Neural cell (in vitro differentiated cells): ENCODE measurements at regions not wholly inside any gene's neighbourhood (a gene's known extent, or its start where the extent isn't known, plus 50 kb on each side); places are given as distances from the start of the nearest gene placed in this dataset.

Experiments
- H2AFZ ChIP-seq: fragments of 200-600, 300-800 bp; sonication (generic), shearing (Covaris generic); 2 replicates; pipeline ENCODE4 v1.6.0; 2014; ENCODE audit warnings: low read depth, mild to moderate bottlenecking, antibody characterized with exemption, low read length, moderate library complexity
- H3F3A ChIP-seq: fragments of 200-600 bp; shearing (Covaris generic); 2 replicates; pipeline ENCODE4 v1.6.1; 2016; ENCODE audit warnings: mild to moderate bottlenecking, moderate library complexity, mixed read lengths, antibody characterized with exemption, low read length; ENCODE audit not compliant: insufficient read depth, poor library complexity, severe bottlenecking
- H3K27ac ChIP-seq: fragments of 200-600, 300-800 bp; sonication (generic), shearing (Covaris generic); 2 replicates; pipeline ENCODE4 v1.5.1; 2014; ENCODE audit warnings: mild to moderate bottlenecking, low read length, moderate library complexity
- H3K27me3 ChIP-seq: fragments of 300-800, 200-600 bp; sonication (generic), shearing (Covaris generic); 2 replicates; pipeline ENCODE4 v1.6.0; 2014; ENCODE audit warnings: mild to moderate bottlenecking, low read depth, low read length, moderate library complexity; ENCODE audit not compliant: insufficient read depth
- H3K36me3 ChIP-seq: fragments of 300-800, 200-600 bp; sonication (generic), shearing (Covaris generic); 2 replicates; pipeline ENCODE4 v1.5.1; 2014; ENCODE audit warnings: mild to moderate bottlenecking, antibody characterized with exemption, low read length, moderate library complexity; ENCODE audit not compliant: insufficient read depth
- H3K4me2 ChIP-seq: fragments of 300-800, 200-600 bp; sonication (generic), shearing (Covaris generic); 2 replicates; pipeline ENCODE4 v1.6.0; 2014; ENCODE audit warnings: mild to moderate bottlenecking, low read length
- H3K4me3 ChIP-seq: fragments of 300-800, 200-600 bp; sonication (generic), shearing (Covaris generic); 2 replicates; pipeline ENCODE4 v1.5.1; 2014; ENCODE audit warnings: mild to moderate bottlenecking, low read length, moderate library complexity
- H3K79me2 ChIP-seq: fragments of 200-600 bp; shearing (Covaris generic); replicated peaks from 2 replicates; pipeline ENCODE4 v1.6.0; 2014; ENCODE audit warnings: mild to moderate bottlenecking, low read length, moderate library complexity; ENCODE audit not compliant: insufficient read depth
- H3K9ac ChIP-seq: fragments of 300-800, 200-600 bp; sonication (generic), shearing (Covaris generic); 2 replicates; pipeline ENCODE4 v1.6.1; 2016; ENCODE audit warnings: mild to moderate bottlenecking, low read length, mixed read lengths
- H3K9me2 ChIP-seq: fragments of 200-600 bp; shearing (Covaris generic); 2 replicates; pipeline ENCODE4 v1.6.1; 2016; ENCODE audit warnings: mild to moderate bottlenecking, low read length, mixed read lengths; ENCODE audit not compliant: insufficient read depth
- H3K9me3 ChIP-seq: fragments of 200-600, 300-800 bp; sonication (generic), shearing (Covaris generic); 2 replicates; pipeline ENCODE4 v1.6.1; 2016; ENCODE audit warnings: mild to moderate bottlenecking, mixed run types, low read length, moderate library complexity, mixed read lengths
- H4K20me1 ChIP-seq: fragments of 200-600 bp; shearing (Covaris generic); 2 replicates; pipeline ENCODE4 v1.6.1; 2016; ENCODE audit warnings: mild to moderate bottlenecking, mixed run types; ENCODE audit not compliant: insufficient read depth
- EP300 ChIP-seq: fragments of 450-650 bp; conservative IDR thresholded peaks from 2 replicates; pipeline ENCODE4 v1.6.1; 2014; ENCODE audit warnings: antibody characterized with exemption, mild to moderate bottlenecking, moderate library complexity; ENCODE audit not compliant: poor library complexity, severe bottlenecking
- EZH2 ChIP-seq: fragments of 200-600, 300-800 bp; shearing (Covaris generic), sonication (generic); IDR thresholded peaks from 2 replicates; pipeline ENCODE4 v1.6.1; 2014; ENCODE audit warnings: antibody characterized with exemption, low read length, borderline replicate concordance, mild to moderate bottlenecking; ENCODE audit not compliant: insufficient read depth, poor library complexity, severe bottlenecking
- MXI1 ChIP-seq: fragments of 450-650 bp; conservative IDR thresholded peaks from 2 replicates; pipeline ENCODE4 v1.6.1; 2014; ENCODE audit warnings: antibody characterized with exemption, mild to moderate bottlenecking; ENCODE audit not compliant: poor library complexity, severe bottlenecking
- POLR2AphosphoS5 ChIP-seq: IDR thresholded peaks from 2 replicates; pipeline ENCODE4 v1.6.1; 2012
- RAD21 ChIP-seq: fragments of 450-650 bp; conservative IDR thresholded peaks from 2 replicates; pipeline ENCODE4 v1.6.1; 2014; ENCODE audit warnings: antibody characterized with exemption, mild to moderate bottlenecking, moderate library complexity
- SMC3 ChIP-seq: fragments of 450-650 bp; conservative IDR thresholded peaks from 2 replicates; pipeline ENCODE4 v1.6.1; 2014; ENCODE audit warnings: antibody characterized with exemption, mild to moderate bottlenecking, moderate library complexity; ENCODE audit not compliant: poor library complexity
- TAF1 ChIP-seq: IDR thresholded peaks from 2 replicates; pipeline ENCODE4 v1.6.1; 2012; ENCODE audit warnings: low read depth
- TF ChIP-seq, protein P1 (sequence below): IDR thresholded peaks from 2 replicates; pipeline ENCODE4 v1.6.1; 2012; ENCODE audit warnings: borderline replicate concordance
- TF ChIP-seq, protein P2 (sequence below): fragments of 450-650 bp; IDR thresholded peaks from 2 replicates; pipeline ENCODE4 v1.5.1; 2014; ENCODE audit warnings: antibody characterized with exemption, mild to moderate bottlenecking, moderate library complexity; ENCODE audit not compliant: poor library complexity, severe bottlenecking

DNA sequence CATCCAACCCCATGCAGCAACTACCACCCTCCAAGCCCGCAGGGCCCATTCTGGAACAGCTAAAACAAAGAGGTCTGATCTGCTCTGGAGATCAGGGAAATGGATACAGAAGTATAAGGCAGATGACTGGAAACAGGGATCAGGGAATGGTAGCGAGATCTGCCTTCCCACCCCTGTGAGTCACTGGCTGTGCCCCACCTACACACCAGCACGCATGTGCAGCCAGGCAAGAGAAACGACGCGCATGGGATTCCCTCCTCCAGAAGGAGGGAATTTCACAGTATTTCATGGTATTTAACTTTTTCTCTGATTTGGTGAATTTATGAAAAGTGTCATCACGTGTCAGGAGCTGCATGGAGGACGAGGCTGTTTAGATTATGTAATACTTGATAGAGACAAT lies 116.7 kb downstream of the ARRDC4 start:
- no peak overlapping the region for H3K27ac ChIP-seq
- H3K79me2 ChIP-seq: no peaks in the 10 kb centered on the region
- no peaks in the 10 kb centered on the region for H3K9me3 ChIP-seq
- H3F3A ChIP-seq: no peaks in the 10 kb centered on the region
- H3K9ac ChIP-seq: no peak overlapping the region
- H3K36me3 ChIP-seq: no peaks in the 10 kb centered on the region
- no peak overlapping the region for H2AFZ ChIP-seq
- H4K20me1 ChIP-seq: no peaks in the 10 kb centered on the region
- H3K4me2 ChIP-seq: no peak overlapping the region
- H3K27me3 ChIP-seq: no peaks in the 10 kb centered on the region
- no peak overlapping the region for H3K4me3 ChIP-seq
- H3K9me2 ChIP-seq: no peaks in the 10 kb centered on the region
- TF ChIP-seq POLR2AphosphoS5 (no peak), TAF1 (no peak), EZH2 (no peak), MXI1 (no peak)
- TF ChIP-seq, protein P1, sequence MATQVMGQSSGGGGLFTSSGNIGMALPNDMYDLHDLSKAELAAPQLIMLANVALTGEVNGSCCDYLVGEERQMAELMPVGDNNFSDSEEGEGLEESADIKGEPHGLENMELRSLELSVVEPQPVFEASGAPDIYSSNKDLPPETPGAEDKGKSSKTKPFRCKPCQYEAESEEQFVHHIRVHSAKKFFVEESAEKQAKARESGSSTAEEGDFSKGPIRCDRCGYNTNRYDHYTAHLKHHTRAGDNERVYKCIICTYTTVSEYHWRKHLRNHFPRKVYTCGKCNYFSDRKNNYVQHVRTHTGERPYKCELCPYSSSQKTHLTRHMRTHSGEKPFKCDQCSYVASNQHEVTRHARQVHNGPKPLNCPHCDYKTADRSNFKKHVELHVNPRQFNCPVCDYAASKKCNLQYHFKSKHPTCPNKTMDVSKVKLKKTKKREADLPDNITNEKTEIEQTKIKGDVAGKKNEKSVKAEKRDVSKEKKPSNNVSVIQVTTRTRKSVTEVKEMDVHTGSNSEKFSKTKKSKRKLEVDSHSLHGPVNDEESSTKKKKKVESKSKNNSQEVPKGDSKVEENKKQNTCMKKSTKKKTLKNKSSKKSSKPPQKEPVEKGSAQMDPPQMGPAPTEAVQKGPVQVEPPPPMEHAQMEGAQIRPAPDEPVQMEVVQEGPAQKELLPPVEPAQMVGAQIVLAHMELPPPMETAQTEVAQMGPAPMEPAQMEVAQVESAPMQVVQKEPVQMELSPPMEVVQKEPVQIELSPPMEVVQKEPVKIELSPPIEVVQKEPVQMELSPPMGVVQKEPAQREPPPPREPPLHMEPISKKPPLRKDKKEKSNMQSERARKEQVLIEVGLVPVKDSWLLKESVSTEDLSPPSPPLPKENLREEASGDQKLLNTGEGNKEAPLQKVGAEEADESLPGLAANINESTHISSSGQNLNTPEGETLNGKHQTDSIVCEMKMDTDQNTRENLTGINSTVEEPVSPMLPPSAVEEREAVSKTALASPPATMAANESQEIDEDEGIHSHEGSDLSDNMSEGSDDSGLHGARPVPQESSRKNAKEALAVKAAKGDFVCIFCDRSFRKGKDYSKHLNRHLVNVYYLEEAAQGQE: no peak

DNA sequence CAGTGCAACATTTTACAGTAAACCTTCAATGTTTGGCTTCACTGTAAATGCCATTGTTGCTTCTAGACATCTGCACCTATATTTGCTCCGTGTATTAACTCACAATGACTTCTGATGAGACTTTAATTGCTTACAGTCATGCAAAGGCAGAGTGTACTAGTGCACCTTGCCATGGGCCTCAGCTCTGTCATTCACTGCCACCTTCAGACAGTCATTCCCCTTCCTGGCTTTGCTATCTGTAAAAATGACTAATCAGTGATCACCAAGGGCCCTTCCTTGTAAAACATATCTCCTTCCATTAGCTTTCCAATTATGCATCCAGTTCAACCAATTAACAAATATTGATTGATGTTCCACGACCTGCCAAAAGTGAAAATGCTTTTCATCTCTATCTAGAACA lies 120.3 kb downstream of the ARRDC4 start:
- no peak overlapping the region for H3K9ac ChIP-seq
- H3F3A ChIP-seq: no peaks in the 10 kb centered on the region
- no peak overlapping the region for H3K4me2 ChIP-seq
- H4K20me1 ChIP-seq: no peaks in the 10 kb centered on the region
- no peaks in the 10 kb centered on the region for H3K27me3 ChIP-seq
- no peak overlapping the region for H2AFZ ChIP-seq
- H3K9me3 ChIP-seq: no peaks in the 10 kb centered on the region
- H3K36me3 ChIP-seq: no peaks in the 10 kb centered on the region
- H3K4me3 ChIP-seq: no peak overlapping the region
- TF ChIP-seq TAF1: no peak
- no peak for TF ChIP-seq EZH2
- TF ChIP-seq EP300: no peak
- no peak for TF ChIP-seq POLR2AphosphoS5
- TF ChIP-seq MXI1: no peak
- TF ChIP-seq RAD21: no peak
- TF ChIP-seq, protein P2, sequence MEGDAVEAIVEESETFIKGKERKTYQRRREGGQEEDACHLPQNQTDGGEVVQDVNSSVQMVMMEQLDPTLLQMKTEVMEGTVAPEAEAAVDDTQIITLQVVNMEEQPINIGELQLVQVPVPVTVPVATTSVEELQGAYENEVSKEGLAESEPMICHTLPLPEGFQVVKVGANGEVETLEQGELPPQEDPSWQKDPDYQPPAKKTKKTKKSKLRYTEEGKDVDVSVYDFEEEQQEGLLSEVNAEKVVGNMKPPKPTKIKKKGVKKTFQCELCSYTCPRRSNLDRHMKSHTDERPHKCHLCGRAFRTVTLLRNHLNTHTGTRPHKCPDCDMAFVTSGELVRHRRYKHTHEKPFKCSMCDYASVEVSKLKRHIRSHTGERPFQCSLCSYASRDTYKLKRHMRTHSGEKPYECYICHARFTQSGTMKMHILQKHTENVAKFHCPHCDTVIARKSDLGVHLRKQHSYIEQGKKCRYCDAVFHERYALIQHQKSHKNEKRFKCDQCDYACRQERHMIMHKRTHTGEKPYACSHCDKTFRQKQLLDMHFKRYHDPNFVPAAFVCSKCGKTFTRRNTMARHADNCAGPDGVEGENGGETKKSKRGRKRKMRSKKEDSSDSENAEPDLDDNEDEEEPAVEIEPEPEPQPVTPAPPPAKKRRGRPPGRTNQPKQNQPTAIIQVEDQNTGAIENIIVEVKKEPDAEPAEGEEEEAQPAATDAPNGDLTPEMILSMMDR: no peak
- TF ChIP-seq, protein P1: no peak
- no peak for TF ChIP-seq SMC3
- no peak overlapping the region for H3K27ac ChIP-seq
- H3K79me2 ChIP-seq: no peaks in the 10 kb centered on the region
- H3K9me2 ChIP-seq: no peaks in the 10 kb centered on the region
